ENCODE measurements at regions not wholly inside any gene's neighbourhood (a gene's known extent, or its start where the extent isn't known, plus 50 kb on each side); places are given as distances from the start of the nearest gene placed in this dataset.
"Not testable (repeated sequence)": the region's sequence is repeated elsewhere in the genome, so short reads cannot be mapped to it uniquely, and the experiment has no call there.

GRCh38 chr7:98778421-98778820 lies 91.4 kb downstream of the TMEM130 start:
- no peak for DNase-seq

- no peak for DNase-seq
Measured at GRCh38 chr7:98779800-98780587, 89.8 kb downstream of the TMEM130 start.

GRCh38 chr7:98784216-98784785 lies 85.5 kb downstream of the TMEM130 start:
- no peak for DNase-seq

GRCh38 chr7:98785929-98786571 lies 83.8 kb downstream of the TMEM130 start:
- no peak for DNase-seq

- DNase-seq = no peak
Measured at GRCh38 chr7:98788966-98789365, 80.8 kb downstream of the TMEM130 start.

- not testable (repeated sequence) for DNase-seq
Measured at GRCh38 chr7:98794453-98794852, 75.4 kb downstream of the TMEM130 start.

- DNase-seq = no peak
Measured at GRCh38 chr7:98795741-98796493, 73.9 kb downstream of the TMEM130 start.

Measured in NCI-H146 (cell line).